Activated CD4-positive, alpha-beta T cell treated with anti-CD3 and anti-CD28 coated beads for 4 hours (primary cell): ENCODE measurements at regions not wholly inside any gene's neighbourhood (a gene's known extent, or its start where the extent isn't known, plus 50 kb on each side); places are given as distances from the start of the nearest gene placed in this dataset.

ENCODE experiments used
- DNase-seq, 2 donors: peaks; one replicate each; pipeline ENCODE4 v3.0.0-alpha.2; 2020

- DNase-seq = no peak
Measured at GRCh38 chr17:51389875-51390274, 129.5 kb downstream of the UTP18 start.

DNA sequence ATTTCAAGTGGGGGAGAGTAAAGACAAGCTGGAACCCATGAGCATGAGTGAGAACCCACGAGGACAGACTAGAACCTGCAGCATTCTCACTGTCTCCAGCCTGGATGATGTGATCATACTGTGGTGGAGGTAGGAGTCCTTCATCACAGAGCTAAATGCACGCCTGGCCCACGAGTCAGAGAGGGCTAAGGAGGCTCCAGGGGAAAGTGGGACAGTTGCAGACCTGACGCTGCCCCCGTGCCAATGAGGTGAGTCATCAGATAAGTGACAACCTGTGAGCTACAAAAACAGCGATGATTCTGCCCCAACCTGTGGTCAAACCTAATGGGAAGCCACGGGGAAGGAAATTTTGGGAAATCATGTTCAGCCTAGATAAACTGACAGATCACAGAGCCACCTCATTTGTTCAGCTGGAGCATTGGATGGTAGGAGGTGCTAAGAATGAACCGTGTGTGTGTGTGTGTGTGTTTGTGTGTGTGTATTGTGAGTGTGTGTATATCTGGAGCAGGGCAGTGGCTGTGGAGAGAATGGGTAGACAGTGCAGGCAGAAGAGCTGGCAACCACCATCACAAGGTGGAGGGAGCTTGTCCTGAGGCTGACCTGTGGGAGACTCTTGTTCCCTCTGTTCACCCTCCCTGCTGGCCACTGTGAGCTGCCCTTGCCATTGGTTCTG is 131.8 kb downstream of the UTP18 start:
- DNase-seq = no peak

- no peak for DNase-seq
Measured at GRCh38 chr17:51395621-51396020, 135.3 kb downstream of the UTP18 start.

GRCh38 chr17:51397361-51398127 is 137.2 kb downstream of the UTP18 start:
- no peak for DNase-seq

DNA sequence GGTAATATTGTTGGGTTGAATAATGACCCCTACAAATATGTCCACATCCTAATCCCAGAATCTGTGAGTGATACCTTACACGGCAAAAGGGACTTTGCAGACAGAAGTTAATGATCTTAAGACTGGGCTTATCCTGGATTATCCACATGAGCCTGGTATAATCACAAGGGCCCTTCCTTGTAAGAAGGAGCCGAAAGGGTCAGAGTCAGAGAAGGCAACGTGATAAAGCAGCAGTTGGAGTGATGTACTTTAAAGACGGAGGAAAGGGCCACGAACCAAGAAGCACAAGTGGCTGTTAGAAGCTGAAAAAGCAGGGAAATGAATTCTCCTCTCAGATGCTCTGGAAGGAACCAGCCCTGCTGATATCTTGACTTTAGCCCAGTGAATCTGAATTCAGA is 137.8 kb downstream of the UTP18 start:
- DNase-seq = no peak

- no peak for DNase-seq
Measured at GRCh38 chr17:51398687-51399086, 138.3 kb downstream of the UTP18 start.

- DNase-seq = no peak
Measured at GRCh38 chr17:51401279-51401678, 140.9 kb downstream of the UTP18 start.

- DNase-seq = no peak
Measured at GRCh38 chr17:51402899-51403298, 142.6 kb downstream of the UTP18 start.

DNA sequence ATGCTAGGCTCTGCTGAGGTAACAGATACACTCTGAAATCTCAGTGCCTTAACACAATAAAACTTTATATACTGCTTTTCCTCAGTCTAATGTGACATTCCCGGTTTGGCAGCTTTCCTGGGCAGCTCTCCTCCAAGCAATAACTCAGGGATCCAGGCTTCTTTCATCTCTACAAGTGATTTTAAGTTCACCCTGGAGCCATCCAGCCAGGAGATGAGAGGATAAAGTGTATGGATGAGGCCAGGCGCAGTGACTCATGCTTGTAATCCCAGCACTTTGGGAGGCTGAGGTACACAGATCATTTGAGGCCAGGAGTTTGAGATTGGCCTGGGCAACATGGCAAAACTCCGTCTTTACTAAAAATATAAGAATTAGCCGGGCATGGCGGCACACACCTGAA is 147.2 kb downstream of the UTP18 start:
- DNase-seq = no peak

DNA sequence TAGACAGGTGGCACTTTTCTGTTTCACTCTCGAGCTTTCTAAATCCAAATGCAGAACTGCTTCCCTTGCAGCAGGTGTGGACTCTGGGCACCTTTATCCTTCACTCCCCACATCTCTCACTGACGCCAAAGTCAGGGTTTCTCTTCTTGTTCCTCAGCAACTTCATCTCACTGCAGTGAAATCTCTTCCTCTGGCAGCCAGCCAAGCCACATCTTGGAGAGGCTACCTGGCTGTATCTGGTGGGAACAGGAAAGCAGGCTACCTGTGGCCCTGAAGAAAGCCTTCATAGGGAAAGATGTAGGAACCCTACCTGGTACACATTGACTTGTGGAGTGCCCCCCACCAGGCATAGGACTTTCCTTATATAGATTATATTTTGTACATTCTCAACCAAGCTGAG is 159.1 kb downstream of the UTP18 start:
- DNase-seq = no peak

DNA sequence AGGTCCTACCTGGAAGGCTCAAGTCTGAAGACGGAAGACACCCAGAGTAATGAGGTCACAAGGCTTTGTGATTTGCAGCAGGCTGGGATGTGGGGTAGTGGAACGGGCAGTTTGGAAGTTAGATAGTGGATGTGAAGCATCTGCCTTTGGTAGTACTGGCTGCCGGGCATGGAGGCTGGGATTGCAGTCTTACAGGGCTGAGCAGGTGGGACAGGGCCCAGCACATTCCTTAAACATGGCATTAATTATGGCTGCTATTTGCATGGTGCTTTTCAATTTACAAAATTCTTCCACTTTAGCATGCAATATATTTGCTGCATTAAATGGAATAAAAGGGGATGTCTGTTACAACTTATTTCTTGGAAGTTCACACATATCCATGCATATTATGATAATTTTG is 161.2 kb downstream of the UTP18 start:
- no peak for DNase-seq

DNA sequence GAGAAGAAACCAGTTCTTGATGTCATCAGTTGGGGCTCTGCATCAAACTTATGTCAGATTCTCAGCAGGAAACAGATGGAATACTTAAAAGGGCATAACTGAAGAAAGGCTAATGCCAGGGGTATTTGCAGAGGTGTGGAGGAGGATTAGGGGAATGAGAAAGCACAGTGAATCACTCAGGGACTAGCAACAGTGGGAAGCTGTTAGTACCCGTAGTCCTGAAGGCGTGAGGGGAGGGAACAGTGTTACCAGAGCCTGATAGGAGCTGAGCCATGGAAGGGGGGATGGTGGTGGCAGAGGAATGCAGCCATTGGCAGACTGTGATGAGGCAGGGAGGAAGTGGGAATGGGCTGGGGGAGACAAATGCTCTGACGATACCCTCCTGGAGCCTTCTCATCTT is 162.3 kb downstream of the UTP18 start:
- no peak for DNase-seq

GRCh38 chr17:51423421-51424160 is 163.2 kb downstream of the UTP18 start:
- no peak for DNase-seq

DNA sequence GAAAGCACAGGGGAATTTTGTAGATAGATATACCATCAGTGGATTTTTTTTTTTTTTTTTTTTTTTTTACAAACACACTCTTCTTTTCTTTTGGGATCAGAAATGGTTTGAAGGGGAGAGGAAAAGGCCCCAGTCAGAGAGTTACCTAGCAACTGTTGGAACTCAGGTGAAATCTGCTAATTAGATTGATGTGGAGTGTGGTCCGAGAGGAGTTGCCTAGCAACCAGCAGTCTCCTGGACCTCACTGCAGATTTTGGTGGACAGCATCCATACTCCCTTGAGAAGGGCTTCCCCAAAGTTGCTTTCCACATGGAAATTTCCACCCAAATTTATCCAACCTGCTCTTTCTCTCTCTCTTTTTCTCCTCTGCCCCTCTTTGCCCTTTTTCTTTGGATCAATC is 165.4 kb downstream of the UTP18 start:
- DNase-seq = no peak

- DNase-seq = no peak
Measured at GRCh38 chr17:51427323-51427811, 167.0 kb downstream of the UTP18 start.

DNA sequence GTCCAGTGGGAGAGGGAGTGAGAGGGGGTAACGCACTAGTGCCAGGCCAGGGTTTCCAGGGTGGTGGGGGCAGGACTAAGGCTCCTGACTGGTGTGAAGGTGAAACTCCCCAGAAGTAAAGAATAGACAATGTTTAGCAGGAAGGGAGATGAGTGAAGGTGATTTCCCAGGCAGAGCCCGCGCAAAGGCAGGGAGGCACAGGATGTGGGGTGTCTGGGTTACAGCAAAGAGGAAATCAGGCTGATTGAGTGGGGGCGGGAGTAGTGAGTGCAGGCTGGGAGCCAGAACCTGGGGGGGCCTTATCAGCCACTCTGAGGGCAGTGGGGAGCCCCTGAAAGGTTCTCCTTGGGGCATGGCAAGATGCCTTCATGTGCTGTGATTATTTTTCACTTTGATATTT is 167.5 kb downstream of the UTP18 start:
- peak; percentile 70 to 80 for DNase-seq

- DNase-seq = peak in 1 of 2 donors; percentile 6
Measured at GRCh38 chr17:51428668-51429495, 168.5 kb downstream of the UTP18 start.

DNA sequence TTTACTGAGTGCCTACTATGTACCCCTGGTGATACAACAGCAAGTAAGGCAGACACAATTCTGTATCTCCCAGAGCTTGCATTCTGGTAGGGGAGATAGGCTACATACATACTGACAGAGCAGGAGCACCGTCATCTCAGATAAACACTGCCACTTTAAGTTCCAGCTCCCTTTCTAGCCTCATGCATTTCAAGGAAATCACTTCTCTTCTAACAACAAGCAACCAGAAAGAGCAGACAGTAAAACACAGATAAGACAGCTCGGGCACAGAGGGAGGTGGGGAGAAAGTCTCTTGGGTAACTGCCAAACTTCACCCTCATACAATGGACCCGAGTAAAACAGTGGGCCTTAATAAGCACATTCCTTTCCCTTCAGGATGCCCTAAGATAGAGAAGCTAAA is 169.6 kb downstream of the UTP18 start:
- peak; percentile 25 to 41 for DNase-seq

GRCh38 chr17:51430591-51430990 is 170.2 kb downstream of the UTP18 start:
- peak in 1 of 2 donors; percentile 20 for DNase-seq

DNA sequence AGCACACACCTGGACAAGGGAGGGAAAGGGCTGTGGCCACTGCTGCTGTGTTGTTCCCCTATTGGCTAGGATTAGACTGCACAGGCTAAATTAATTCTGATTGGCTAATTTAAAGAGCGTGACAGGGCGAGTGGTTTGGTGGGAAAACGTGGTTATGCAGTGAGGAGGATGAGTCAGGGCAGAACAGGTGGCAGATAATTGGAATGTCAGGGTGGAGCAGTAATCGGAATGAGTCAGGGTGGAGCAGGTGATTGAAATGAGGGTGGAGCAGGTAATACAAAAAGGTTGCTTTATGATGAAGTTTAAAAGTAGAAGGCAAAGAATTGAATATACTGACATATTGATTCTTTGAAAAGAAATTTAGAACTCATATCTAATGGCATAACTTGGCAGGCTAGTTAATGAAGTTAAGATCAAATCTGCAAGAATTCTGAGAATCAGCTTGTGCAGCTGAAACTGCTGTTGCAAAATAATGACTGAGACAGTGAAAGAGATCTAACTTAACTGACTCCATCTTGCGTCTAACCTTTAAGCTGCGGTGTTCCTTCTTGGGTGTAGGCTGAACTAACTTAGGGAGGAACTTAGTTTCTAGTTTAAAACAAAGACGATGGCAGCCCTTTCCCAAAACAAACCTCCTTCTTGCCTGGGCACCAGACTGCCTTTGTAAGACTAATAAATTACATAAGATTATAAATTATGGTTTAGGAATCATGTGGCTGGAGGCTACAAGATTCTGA is 174.3 kb downstream of the UTP18 start:
- DNase-seq = no peak

GRCh38 chr17:51435171-51435552 is 174.8 kb downstream of the UTP18 start:
- DNase-seq = peak in 1 of 2 donors; percentile 7

GRCh38 chr17:51435641-51436091 is 175.3 kb downstream of the UTP18 start:
- peak; percentile 45 to 50 for DNase-seq
